Astrocyte of the cerebellum (primary cell): ENCODE measurements at regions not wholly inside any gene's neighbourhood (a gene's known extent, or its start where the extent isn't known, plus 50 kb on each side); places are given as distances from the start of the nearest gene placed in this dataset.

Experiments
- DNase-seq: peaks from one replicate; pipeline ENCODE4 v3.0.0-alpha.2; 2011; ENCODE audit warnings: low read depth
- H3K4me3 ChIP-seq: 2 replicates; pipeline ENCODE4 v1.5.1; 2011; ENCODE audit warnings: mild to moderate bottlenecking, low read depth, low read length, moderate library complexity
- in situ Hi-C: cut with HindIII; loops from 2 replicates; pipeline ENCODE4 v1.10.0; 2017; ENCODE audit warnings: low sequenced_read_pairs
- TF ChIP-seq, protein P1 (sequence below): IDR thresholded peaks from 2 replicates; pipeline ENCODE4 v1.5.1; 2012; ENCODE audit warnings: low read length, low read depth, moderate library complexity, mild to moderate bottlenecking; ENCODE audit errors: missing control alignments

DNA sequence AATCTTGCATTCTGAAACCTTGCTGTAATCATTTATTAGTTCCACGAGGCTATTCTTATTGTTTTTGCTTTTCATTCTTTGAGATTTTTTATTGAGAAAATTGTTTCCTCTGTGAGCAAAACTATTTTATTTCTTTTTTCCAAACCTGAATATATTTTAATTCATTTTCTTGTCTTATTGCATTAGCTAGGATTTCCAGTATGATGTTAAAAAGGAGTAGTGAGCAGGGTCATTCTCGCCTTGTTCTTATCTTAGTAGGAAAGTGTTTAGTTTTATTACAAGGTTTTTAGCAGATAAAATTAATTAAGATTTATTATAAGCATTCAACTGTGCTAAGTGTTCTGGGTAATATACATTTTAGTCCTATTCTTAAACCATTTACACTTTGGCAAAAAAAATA is 214.6 kb upstream of the KLF6 start:
- no peak overlapping the region for H3K4me3 ChIP-seq
- in situ Hi-C loops: no loop called here
- DNase-seq: no peak
- TF ChIP-seq, protein P1, sequence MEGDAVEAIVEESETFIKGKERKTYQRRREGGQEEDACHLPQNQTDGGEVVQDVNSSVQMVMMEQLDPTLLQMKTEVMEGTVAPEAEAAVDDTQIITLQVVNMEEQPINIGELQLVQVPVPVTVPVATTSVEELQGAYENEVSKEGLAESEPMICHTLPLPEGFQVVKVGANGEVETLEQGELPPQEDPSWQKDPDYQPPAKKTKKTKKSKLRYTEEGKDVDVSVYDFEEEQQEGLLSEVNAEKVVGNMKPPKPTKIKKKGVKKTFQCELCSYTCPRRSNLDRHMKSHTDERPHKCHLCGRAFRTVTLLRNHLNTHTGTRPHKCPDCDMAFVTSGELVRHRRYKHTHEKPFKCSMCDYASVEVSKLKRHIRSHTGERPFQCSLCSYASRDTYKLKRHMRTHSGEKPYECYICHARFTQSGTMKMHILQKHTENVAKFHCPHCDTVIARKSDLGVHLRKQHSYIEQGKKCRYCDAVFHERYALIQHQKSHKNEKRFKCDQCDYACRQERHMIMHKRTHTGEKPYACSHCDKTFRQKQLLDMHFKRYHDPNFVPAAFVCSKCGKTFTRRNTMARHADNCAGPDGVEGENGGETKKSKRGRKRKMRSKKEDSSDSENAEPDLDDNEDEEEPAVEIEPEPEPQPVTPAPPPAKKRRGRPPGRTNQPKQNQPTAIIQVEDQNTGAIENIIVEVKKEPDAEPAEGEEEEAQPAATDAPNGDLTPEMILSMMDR: no peak

DNA sequence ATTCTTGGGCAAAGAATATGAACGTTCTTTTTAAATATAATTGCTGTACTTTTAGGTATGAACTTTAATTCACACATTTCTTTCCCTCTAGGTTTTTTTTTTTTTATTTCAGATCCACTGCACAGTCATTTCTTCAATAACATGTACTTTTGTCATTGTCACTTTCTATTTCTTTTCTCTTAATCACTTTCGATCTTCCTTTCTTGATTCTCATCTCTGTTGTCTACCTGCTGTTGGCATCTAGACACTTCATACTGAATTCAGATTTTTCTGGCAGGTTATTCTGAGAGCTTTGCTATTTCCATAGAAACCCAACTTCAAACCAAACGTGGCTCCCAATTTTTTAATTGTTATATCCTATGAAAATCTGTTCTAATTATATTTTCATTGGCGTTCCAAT is 211.7 kb upstream of the KLF6 start:
- no peak for DNase-seq
- TF ChIP-seq, protein P1: no peak
- in situ Hi-C loops: no loop called here
- H3K4me3 ChIP-seq: no peak overlapping the region

DNA sequence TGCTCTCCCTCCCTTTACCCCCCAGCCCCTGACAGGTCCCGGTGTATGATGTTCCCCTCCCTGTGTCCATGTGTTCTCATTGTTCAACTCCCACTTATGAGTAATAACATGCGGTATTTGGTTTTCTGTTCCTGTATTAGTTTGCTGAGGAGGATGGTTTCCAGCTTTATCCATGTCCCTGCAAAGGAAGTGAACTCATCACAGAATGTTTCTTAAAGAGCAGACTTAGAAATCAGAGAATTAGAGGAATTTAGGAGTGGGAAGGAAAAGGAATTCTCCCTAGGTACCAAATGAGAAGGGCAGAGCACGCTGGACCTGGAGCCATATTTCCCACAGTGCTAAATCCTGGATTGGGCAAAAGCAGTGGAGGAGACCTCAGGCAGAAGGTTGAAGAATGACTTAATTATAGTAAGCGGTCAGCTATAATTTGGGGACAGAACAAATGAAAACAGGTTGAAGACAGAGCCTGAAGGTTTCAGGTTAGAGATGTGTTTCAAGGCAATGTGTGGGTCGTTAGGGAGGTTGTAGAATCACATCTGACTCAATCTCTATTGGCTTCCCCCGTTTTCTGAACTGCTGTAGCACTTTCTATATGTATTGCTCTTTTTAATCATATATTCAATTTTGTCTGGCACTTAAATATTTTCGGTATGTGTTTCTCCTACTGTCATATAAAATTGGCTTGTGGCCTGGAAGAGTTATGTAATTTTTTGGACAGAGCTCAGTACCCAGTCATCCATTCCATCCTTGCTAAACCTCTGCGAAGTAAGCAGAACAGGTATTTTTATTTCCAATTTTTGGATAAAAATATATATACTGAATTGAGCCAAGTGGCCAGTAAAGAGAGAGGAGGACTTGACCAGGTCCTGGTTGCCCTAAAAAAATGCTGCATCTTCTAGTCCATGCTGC is 210.5 kb upstream of the KLF6 start:
- DNase-seq: peak; percentile 28
- TF ChIP-seq, protein P1: no peak
- in situ Hi-C loops: no loop called here
- no peak overlapping the region for H3K4me3 ChIP-seq

DNA sequence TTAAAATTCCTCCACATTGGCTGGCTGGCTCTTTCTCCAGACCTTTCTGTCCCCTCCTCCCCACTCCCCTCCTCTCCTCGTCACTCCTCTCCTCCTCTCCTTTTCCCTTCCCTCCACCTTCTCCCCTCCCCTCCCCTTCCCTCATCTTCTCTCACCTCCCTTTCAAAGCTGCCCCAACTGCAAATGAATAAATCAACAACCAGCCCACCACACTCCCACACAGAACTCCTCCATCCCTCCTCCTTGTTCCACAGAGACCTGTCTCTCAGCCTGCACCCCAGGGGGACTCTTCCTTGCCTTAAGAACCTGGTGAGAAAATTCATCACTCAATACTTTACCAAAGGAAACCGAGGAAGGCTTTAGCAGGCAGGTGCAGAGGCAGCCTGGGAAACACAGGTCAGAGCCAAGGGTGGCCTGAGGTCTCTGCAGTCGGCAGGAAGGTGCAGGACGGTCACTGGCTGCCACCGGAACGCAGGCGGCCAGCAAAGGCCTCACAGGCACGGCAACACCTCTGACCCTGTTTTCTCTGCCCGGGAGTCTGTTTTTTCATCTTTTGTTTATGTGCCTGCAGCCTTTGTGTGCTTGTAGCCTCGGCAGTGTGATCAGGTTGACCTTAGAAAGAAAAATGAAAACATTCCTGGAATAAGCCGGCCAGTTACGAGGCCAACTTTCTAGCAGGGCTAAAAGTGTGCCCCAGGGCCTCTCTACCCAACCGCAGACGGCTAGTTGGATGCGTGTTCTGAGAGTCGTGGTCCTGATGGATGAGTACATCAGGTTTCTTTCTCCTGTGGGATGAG is 207.6 kb upstream of the KLF6 start:
- no peak for DNase-seq
- TF ChIP-seq, protein P1: no peak
- in situ Hi-C loops: no loop called here
- H3K4me3 ChIP-seq: no peak overlapping the region

DNA sequence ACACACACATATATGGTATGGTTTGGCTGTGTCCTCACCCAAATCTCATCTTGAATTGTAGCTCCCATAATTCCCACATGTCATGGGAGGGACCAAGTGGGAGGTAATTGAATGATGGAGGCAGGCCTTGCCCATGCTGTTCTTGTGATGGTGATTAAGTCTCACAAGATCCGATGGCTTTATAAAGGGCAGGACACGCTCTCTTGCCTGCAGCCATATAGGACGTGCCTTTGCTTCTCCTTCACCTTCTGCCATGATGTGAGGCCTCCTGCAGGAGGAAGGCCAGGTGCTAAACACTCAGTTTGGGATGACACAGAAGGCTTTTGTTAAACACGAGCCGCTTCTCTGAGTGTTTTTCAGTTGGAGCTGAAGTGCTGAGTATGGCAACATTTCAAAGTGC is 205.3 kb upstream of the KLF6 start:
- H3K4me3 ChIP-seq: no peak overlapping the region
- in situ Hi-C loops: no loop called here
- TF ChIP-seq, protein P1: no peak
- no peak for DNase-seq

DNA sequence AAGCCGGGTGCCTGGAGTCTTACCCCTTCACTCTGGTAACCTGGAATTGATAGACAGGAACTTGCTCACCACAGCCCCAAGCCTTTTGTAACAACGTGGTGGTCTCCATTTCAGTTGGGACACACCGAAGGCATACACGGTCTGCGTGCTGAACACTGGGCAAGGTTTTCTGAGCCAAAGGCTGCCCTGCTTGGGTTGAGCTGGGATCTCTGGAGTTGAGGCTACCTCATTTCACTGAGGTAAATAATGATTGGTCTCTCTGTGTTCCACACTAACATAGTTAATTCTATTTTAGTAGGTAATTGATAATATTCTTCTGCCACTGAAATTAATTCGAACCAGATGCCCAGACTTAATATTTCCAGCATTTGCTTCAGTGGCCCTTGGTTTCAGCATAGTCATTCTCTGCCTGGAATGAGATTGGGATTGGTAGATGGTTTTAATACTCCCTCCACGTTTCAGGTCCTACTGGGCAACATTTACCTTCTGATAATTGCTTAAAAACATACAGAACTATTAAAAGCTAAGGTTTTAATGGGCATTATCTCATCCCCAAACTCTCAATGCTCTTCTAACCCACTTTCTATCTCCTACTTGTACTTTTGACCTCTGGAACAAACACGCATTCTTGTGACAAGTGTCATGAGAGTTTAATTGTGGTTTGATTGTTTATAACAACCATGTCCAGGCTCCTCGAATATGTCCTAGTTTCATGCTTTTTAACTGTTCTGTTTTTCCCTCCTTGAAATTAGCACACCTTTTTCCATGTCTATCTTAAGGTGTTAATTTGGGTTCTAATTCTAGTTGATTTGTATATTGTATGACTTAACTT is 202.3 kb upstream of the KLF6 start:
- H3K4me3 ChIP-seq: no peak overlapping the region
- no peak for DNase-seq
- in situ Hi-C loops: no loop called here
- TF ChIP-seq, protein P1: no peak
